ENCODE measurements at regions not wholly inside any gene's neighbourhood (a gene's known extent, or its start where the extent isn't known, plus 50 kb on each side); places are given as distances from the start of the nearest gene placed in this dataset.

- H3K4me1 ChIP-seq (ENCODE audit: control insufficient read depth in 4 of 4, insufficient read depth in 4 of 4, low read length in 3 of 4) = peaks cover 22 to 53% (median 38%) of the 10 kb centered on the region in 4 donors
- H3K36me3 ChIP-seq (ENCODE audit: control insufficient read depth in 4 of 4, insufficient read depth in 3 of 4, low read depth in 1 of 4, low read length in 3 of 4) = no peaks in the 10 kb centered on the region
- no peaks in the 10 kb centered on the region for H3K27me3 ChIP-seq (ENCODE audit: control insufficient read depth in 4 of 4, insufficient read depth in 4 of 4, low read length in 3 of 4)
- H3K4me3 ChIP-seq (ENCODE audit: low read depth in 1 of 3, low read length in 3 of 3) = no peak overlapping the region
- no peak overlapping the region for H3K9ac ChIP-seq (ENCODE audit: low read depth in 1 of 2, low read length in 2 of 2)
- no peak for TF ChIP-seq MAX (IDR thresholded peaks at IDR 0.05)
- no peaks in the 10 kb centered on the region for H3K9me3 ChIP-seq (ENCODE audit: control insufficient read depth in 4 of 4, low read length in 3 of 4)
- DNase-seq (ENCODE audit: low spot score) = no peak
- WGBS = 92% methylated on average over 18 of the region's 18 CpGs
- H3K27ac ChIP-seq (ENCODE audit: low read depth in 1 of 2, low read length in 2 of 2) = no peak overlapping the region
Observed at GRCh38 chr5:61732796-61733195, 400.7 kb downstream of the ZSWIM6 start.

- H3K27me3 ChIP-seq (ENCODE audit: control insufficient read depth in 4 of 4, insufficient read depth in 4 of 4, low read length in 3 of 4) = no peaks in the 10 kb centered on the region
- DNase-seq (ENCODE audit: low spot score) = no peak
- peaks cover 19 to 43% (median 36%) of the 10 kb centered on the region in 4 donors for H3K4me1 ChIP-seq (ENCODE audit: control insufficient read depth in 4 of 4, insufficient read depth in 4 of 4, low read length in 3 of 4)
- TF ChIP-seq ATF3 (IDR thresholded peaks at IDR 0.05) (no peak), FOXA2 (IDR thresholded peaks at IDR 0.05) (no peak), TAF1 (conservative IDR thresholded peaks at IDR 0.05) (no peak), HNF4G (IDR thresholded peaks at IDR 0.05) (no peak), EGR1 (IDR thresholded peaks at IDR 0.05; ENCODE audit: low read depth in 2 of 2) (no peak), RAD21 (IDR thresholded peaks at IDR 0.05) (no peak), YY1 (IDR thresholded peaks at IDR 0.05) (no peak), SP1 (IDR thresholded peaks at IDR 0.05) (no peak), MAX (IDR thresholded peaks at IDR 0.05) (no peak), JUND (IDR thresholded peaks at IDR 0.05) (no peak), HNF4A (conservative IDR thresholded peaks at IDR 0.05) (no peak)
- no peaks in the 10 kb centered on the region for H3K9me3 ChIP-seq (ENCODE audit: control insufficient read depth in 4 of 4, low read length in 3 of 4)
- H3K9ac ChIP-seq (ENCODE audit: low read depth in 1 of 2, low read length in 2 of 2) = no peak overlapping the region
- H3K4me3 ChIP-seq (ENCODE audit: low read depth in 1 of 3, low read length in 3 of 3) = no peak overlapping the region
- 96% methylated on average over 4 of the region's 4 CpGs for WGBS
- H3K27ac ChIP-seq (ENCODE audit: low read depth in 1 of 2, low read length in 2 of 2) = no peak overlapping the region
- H3K36me3 ChIP-seq (ENCODE audit: control insufficient read depth in 4 of 4, insufficient read depth in 3 of 4, low read depth in 1 of 4, low read length in 3 of 4) = no peaks in the 10 kb centered on the region
Observed at GRCh38 chr5:61734001-61734400, 401.9 kb downstream of the ZSWIM6 start.

GRCh38 chr5:61734966-61735365 lies 402.9 kb downstream of the ZSWIM6 start:
- Histone ChIP-seq H3K36me3 (ENCODE audit: control insufficient read depth in 4 of 4, insufficient read depth in 3 of 4, low read depth in 1 of 4, low read length in 3 of 4) (no peaks in the 10 kb centered on the region), H3K9me3 (ENCODE audit: control insufficient read depth in 4 of 4, low read length in 3 of 4) (no peaks in the 10 kb centered on the region), H3K27me3 (ENCODE audit: control insufficient read depth in 4 of 4, insufficient read depth in 4 of 4, low read length in 3 of 4) (no peaks in the 10 kb centered on the region), H3K4me1 (ENCODE audit: control insufficient read depth in 4 of 4, insufficient read depth in 4 of 4, low read length in 3 of 4) (peaks cover 19 to 41% (median 35%) of the 10 kb centered on the region in 4 donors), H3K27ac (ENCODE audit: low read depth in 1 of 2, low read length in 2 of 2) (no peak overlapping the region), H3K4me3 (ENCODE audit: low read depth in 1 of 3, low read length in 3 of 3) (no peak overlapping the region), H3K9ac (ENCODE audit: low read depth in 1 of 2, low read length in 2 of 2) (no peak overlapping the region)
- no peak for DNase-seq (ENCODE audit: low spot score)
- WGBS = 64% methylated on average over 2 of the region's 2 CpGs
- TF ChIP-seq TAF1 (conservative IDR thresholded peaks at IDR 0.05) = no peak
- TF ChIP-seq MAX (IDR thresholded peaks at IDR 0.05) = no peak
- TF ChIP-seq EGR1 (IDR thresholded peaks at IDR 0.05; ENCODE audit: low read depth in 2 of 2) = no peak
- TF ChIP-seq CTCF (IDR thresholded peaks at IDR 0.05; ENCODE audit: low read depth, low read length, missing input control) = no peak
- no peak for TF ChIP-seq SP1 (IDR thresholded peaks at IDR 0.05)
- no peak for TF ChIP-seq JUND (IDR thresholded peaks at IDR 0.05)
